Memory B cell (primary cell): ENCODE measurements at regions not wholly inside any gene's neighbourhood (a gene's known extent, or its start where the extent isn't known, plus 50 kb on each side); places are given as distances from the start of the nearest gene placed in this dataset.

Experiments used
- ATAC-seq: fragments of 150-1000 bp; cut with Tn5 transposase; 2 replicates; pipeline ENCODE4 v1.10.0; 2021; ENCODE audit warnings: low read depth, mild to moderate bottlenecking, moderate library complexity
- DNase-seq, 2 donors: peaks; one replicate each; pipeline ENCODE4 v3.0.0; 2022; ENCODE audit warnings: low spot score in 2 of 2
- H3K27ac Mint-ChIP-seq: one replicate; pipeline ENCODE4 v1.8.0; 2022; ENCODE audit warnings: mild to moderate bottlenecking, moderate library complexity, mixed read lengths
- H3K27me3 Mint-ChIP-seq: one replicate; pipeline ENCODE4 v1.8.0; 2022; ENCODE audit warnings: mixed read lengths
- H3K36me3 Mint-ChIP-seq: one replicate; pipeline ENCODE4 v1.8.0; 2022; ENCODE audit warnings: mild to moderate bottlenecking, mixed read lengths
- H3K4me1 Mint-ChIP-seq: one replicate; pipeline ENCODE4 v1.8.0; 2022; ENCODE audit warnings: mixed read lengths
- H3K4me3 Mint-ChIP-seq: one replicate; pipeline ENCODE4 v1.8.0; 2022; ENCODE audit warnings: mild to moderate bottlenecking, moderate library complexity, mixed read lengths
- H3K9me3 Mint-ChIP-seq: one replicate; pipeline ENCODE4 v1.8.0; 2022; ENCODE audit warnings: mixed read lengths

DNA sequence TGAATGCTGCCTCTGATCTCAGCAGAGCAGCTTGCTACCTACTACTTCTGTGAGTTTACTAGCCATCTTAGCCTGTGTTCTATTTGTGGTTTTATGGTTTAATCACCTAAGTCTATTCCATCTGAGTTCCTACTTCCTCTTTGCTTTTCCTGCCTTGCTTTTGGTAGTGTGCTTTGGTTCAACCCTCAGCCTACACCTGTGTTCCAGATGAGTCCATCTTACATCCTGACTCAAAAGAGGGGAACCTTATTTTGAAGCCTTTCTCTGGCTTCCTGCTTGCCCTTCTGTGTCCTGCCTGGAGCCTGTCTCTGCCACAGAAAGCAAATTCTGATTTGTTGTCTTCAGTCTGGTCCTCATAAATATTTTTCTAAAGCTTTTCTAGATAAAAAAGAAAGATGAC is 530.3 kb upstream of the MEX3C start:
- peaks cover 9% of the 10 kb centered on the region for H3K4me1 Mint-ChIP-seq
- H3K4me3 Mint-ChIP-seq = peak overlapping the region; percentile 6

DNA sequence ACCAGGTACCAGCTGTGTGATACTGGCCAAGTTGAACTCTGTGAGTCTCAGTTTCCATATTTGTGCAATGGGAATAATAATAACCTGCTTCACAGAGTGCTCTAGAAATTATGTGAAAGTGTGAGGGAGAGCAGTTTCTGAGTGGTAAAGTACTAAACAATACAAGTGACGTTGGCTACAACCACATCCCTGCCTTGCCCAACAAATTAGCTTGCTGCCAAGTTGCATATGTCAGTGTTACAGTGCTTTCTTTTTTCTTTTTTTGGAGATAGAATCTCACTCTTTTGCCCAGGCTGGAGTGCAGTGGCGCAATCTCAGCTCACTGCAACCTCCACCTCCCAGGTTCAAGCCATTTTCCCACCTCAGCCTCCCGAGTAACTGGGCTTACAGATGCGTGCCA is 533.6 kb upstream of the MEX3C start:
- DNase-seq = no peak
- Mint-ChIP-seq H3K36me3 (no peaks in the 10 kb centered on the region), H3K4me1 (peaks cover 9% of the 10 kb centered on the region), H3K4me3 (no peak overlapping the region), H3K9me3 (no peaks in the 10 kb centered on the region), H3K27ac (no peak overlapping the region), H3K27me3 (no peaks in the 10 kb centered on the region)
- ATAC-seq = no peak

More for the DNA sequence above, 530.3 kb upstream of the MEX3C start:
- DNase-seq = no peak
- no peaks in the 10 kb centered on the region for H3K27me3 Mint-ChIP-seq
- H3K9me3 Mint-ChIP-seq = no peaks in the 10 kb centered on the region
- H3K27ac Mint-ChIP-seq = peak overlapping the region; percentile 24
- no peaks in the 10 kb centered on the region for H3K36me3 Mint-ChIP-seq
- peak; percentile 80 for ATAC-seq

DNA sequence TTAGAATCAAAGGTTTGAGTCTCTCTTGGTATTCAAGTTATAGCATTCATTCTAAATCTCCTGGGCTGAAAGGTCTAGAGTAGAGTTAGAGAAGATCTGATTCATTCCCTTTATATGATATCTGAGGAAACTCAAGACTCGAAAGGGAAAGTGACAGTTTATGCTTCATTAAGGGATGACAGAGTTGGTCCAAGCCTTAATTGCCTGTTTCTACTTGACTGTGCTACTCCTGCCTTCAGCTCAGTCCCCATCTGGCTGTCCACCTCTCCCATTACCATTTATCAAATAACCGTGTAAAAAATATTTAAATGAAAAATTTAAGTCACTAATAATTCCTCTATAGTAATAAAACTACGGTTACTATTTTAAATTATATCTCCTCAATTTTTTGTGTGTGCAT is 537.1 kb upstream of the MEX3C start:
- Mint-ChIP-seq H3K4me3 (no peak overlapping the region), H3K4me1 (no peaks in the 10 kb centered on the region), H3K27ac (no peak overlapping the region), H3K36me3 (no peaks in the 10 kb centered on the region), H3K9me3 (no peaks in the 10 kb centered on the region), H3K27me3 (no peaks in the 10 kb centered on the region)
- no peak for DNase-seq
- no peak for ATAC-seq

DNA sequence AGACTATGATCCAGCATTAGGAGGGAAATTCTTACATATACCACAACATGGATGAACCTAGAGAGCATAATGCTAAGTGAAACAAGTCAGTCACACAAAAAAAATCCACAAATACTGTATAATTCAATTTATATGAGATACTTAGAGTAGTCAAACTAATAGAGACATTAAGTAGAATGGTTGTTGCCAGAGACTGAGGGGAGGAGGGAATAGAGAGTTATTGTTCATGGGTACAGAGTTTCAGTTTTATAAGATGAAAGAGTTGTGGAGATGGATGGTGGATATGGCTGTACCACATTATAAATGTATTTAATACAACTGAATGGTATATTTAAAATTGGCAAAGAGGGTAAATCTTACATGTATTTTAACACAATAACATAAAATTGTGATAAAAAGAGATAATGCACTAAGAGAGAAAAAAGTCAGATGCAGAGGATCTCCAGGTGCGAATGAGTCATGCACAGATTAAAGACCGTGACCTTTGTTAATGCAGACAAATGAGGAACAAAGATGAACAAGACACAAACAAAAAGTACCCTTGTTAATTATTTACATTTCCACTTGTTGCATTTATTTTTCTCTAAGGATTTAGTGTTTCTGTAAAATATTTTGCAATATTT is 541.7 kb upstream of the MEX3C start:
- Mint-ChIP-seq H3K4me3 (no peak overlapping the region), H3K36me3 (no peaks in the 10 kb centered on the region), H3K27ac (no peak overlapping the region), H3K9me3 (no peaks in the 10 kb centered on the region), H3K4me1 (no peaks in the 10 kb centered on the region), H3K27me3 (no peaks in the 10 kb centered on the region)
- ATAC-seq (peak; percentile 84), DNase-seq (no peak)

DNA sequence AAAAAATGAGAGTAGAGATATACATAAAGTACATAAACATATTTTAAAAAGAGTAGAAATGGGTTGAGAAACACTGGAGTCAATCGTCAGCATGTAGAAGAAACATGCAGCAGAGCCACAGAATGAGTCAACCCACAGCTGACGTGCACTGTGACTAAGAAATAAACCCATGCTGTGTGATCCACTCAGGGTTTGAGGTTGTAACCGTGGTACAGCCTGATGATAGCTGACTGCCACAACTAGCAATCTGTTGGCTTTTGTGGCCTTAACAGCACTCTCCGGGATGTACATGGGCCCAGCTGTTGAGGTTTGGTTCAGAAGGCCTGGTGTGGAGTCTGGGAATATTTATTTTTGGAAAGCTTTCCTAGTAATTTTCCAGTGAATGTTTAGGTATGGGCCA is 554.4 kb upstream of the MEX3C start:
- Mint-ChIP-seq H3K4me3 (no peak overlapping the region), H3K4me1 (no peaks in the 10 kb centered on the region), H3K9me3 (no peaks in the 10 kb centered on the region), H3K27me3 (peaks cover 1% of the 10 kb centered on the region), H3K36me3 (no peaks in the 10 kb centered on the region), H3K27ac (no peak overlapping the region)
- no peak for ATAC-seq
- no peak for DNase-seq

DNA sequence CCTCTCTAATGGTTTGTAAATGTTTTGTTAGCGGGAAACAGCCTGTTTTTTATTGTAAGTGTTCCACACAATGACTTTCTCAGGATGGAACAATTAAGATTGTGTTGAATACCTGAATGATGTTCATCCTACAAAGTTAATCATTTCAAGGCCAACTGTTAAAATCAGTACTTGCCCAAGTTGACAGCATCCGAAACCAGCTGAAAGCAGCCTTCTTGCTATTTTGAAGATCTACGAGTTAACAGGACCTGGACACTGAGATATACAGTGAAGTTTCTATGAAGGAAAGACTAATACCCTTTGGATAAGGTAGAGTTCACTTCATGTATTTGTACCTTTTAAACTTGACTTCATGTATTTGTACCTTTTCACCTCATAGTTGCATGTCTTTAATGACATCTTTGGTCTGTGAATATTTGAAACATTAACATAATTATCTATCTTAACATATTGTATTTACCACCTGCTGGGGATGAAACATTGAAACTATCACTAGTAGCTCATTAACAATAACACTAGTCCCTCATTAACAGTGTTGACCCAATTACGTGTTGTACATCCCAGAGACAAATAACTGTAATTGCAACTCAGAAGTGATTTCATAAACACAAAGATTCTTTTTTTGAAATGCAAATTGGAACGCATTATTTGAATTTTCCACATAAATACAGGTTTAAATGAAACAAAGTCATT is 556.0 kb upstream of the MEX3C start:
- H3K36me3 Mint-ChIP-seq = no peaks in the 10 kb centered on the region
- no peaks in the 10 kb centered on the region for H3K9me3 Mint-ChIP-seq
- peaks cover 1% of the 10 kb centered on the region for H3K27me3 Mint-ChIP-seq
- H3K27ac Mint-ChIP-seq = no peak overlapping the region
- DNase-seq = no peak
- H3K4me1 Mint-ChIP-seq = no peaks in the 10 kb centered on the region
- ATAC-seq = no peak
- H3K4me3 Mint-ChIP-seq = no peak overlapping the region

DNA sequence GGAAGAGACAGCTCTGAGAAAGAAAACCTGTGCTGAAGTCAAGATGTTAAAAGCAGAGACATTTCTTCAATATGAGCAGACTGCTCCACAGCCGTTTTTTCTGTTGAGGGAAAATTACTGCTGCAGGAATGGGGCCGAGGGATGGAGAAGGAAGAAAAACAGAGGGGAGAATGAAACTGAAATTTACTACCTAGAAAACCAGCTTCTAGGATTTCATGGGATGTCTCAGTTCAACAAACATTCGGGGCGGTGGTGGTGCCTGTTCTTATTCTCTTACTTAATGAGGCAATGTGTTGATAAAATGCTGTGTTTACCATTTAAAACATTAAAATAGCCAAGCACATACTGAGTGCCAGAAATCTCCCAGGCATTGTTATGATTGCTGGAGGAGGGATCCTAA is 557.1 kb upstream of the MEX3C start:
- H3K4me3 Mint-ChIP-seq = no peak overlapping the region
- no peak overlapping the region for H3K27ac Mint-ChIP-seq
- no peaks in the 10 kb centered on the region for H3K4me1 Mint-ChIP-seq
- H3K27me3 Mint-ChIP-seq = peaks cover 1% of the 10 kb centered on the region
- DNase-seq = no peak
- ATAC-seq = no peak
- no peaks in the 10 kb centered on the region for H3K36me3 Mint-ChIP-seq
- H3K9me3 Mint-ChIP-seq = no peaks in the 10 kb centered on the region

DNA sequence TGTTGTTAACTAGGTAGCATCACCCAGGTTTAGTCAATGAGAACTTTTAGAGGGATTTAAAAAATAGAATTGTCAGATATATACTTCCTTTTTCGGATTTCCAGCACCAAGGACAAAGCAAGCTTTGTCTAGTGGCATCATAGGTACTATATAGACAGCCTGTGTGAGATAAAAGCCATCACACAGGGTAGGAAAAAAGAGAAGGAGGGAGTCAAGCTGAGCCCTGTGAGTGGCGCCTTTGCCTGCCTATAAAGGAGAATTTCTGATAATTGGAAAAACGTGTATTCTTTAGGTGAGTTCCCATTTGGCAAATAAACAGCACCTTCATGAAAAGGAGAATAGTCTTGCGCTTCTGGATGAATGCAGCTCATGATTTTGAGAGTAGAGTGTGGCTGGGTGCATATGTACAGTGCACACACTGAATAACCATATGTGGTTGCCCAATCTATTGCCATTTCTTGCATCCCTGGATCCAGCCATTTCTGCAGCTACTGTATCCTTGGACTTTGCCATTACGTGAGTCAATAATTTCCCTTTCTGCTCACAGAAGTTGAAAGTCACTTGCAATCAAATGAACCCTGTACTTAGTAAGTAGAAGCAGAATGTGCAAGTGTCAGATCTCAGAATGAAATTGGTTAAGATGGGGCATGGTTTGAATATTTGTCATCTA is 559.9 kb upstream of the MEX3C start:
- no peaks in the 10 kb centered on the region for H3K4me1 Mint-ChIP-seq
- H3K36me3 Mint-ChIP-seq = no peaks in the 10 kb centered on the region
- no peak for ATAC-seq
- no peak for DNase-seq
- no peak overlapping the region for H3K27ac Mint-ChIP-seq
- no peaks in the 10 kb centered on the region for H3K9me3 Mint-ChIP-seq
- no peak overlapping the region for H3K4me3 Mint-ChIP-seq
- peaks cover 1% of the 10 kb centered on the region for H3K27me3 Mint-ChIP-seq

DNA sequence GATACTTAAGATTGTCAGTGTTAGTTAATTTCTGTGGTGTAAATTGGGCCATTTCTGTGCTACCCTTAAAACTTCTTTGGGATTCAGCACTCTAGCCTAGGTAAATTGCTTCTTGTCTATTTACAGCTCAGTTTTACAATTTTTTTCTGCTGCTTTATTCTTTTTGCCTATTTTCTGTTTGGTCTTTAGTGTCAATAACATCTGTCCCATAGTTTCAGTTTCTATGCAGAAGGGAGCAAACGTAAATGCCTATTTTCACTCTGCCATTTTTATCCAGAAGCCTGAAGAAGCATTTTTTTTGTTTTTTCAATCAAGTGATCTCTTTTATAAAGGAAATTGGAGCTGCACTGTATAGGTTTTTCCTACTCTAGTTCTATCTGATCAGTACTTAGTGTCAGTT is 564.9 kb upstream of the MEX3C start:
- Mint-ChIP-seq H3K36me3 (no peaks in the 10 kb centered on the region), H3K9me3 (no peaks in the 10 kb centered on the region), H3K27ac (no peak overlapping the region), H3K27me3 (no peaks in the 10 kb centered on the region), H3K4me1 (peaks cover 2% of the 10 kb centered on the region), H3K4me3 (no peak overlapping the region)
- ATAC-seq = no peak
- DNase-seq = no peak

DNA sequence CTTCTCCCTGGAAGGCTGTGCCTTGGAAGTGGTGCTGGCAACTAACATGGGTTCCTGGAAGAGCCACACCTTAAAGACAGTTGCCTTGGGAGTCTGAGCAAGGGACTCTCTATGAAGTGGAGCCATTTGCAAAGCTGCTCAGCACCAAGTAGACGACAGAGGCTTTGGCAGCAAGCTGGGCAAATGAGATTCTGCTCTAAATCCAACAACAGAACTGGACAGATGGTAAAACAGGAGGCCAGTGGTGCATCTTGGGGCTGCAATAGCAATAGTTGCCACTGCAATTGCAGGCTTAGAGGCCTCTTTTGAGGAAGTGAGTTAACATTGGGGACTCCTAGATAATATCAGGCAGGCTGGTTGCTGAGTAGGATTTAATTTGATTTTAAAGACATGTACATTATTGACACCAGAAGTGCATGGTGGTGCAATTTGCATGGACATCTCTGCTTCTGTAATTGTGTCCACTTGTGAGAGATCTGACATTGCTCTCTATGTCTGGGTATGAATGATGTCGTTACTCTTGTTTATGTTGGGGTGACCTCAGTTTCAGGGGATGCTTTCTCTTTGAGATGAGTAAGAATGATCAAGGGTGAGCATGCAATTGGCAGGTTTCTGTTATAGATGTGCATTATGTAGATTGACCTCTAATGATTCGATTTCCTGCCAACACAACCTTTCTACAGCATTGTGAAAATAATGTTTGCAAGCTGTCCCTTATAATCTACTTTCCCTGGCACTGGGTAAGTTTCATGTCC is 568.3 kb upstream of the MEX3C start:
- no peak for ATAC-seq
- no peak for DNase-seq
- Mint-ChIP-seq H3K27ac (no peak overlapping the region), H3K36me3 (no peaks in the 10 kb centered on the region), H3K27me3 (no peaks in the 10 kb centered on the region), H3K9me3 (no peaks in the 10 kb centered on the region), H3K4me3 (no peak overlapping the region), H3K4me1 (peaks cover 2% of the 10 kb centered on the region)

DNA sequence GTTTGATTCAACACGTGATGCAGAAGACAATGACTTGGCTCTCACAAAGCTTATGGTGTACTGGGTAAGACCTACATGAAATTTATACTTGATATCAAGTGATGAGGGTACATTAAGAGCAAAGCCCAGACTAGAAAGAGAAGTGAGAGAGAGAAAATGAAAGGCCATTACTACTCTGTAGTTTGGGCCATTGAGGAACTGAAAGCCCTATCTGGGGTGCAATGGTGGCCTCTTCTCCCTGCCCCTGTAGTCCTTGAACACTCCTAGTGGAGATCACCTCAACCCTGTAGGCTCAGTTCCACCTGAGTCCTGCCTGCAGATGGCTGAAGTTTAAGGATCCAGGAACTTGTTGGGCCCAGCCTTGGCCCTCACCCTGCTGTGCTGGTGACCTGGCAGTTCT is 569.8 kb upstream of the MEX3C start:
- Mint-ChIP-seq H3K27ac (no peak overlapping the region), H3K27me3 (no peaks in the 10 kb centered on the region), H3K9me3 (peaks cover 1% of the 10 kb centered on the region), H3K4me3 (no peak overlapping the region), H3K4me1 (peaks cover 2% of the 10 kb centered on the region), H3K36me3 (no peaks in the 10 kb centered on the region)
- ATAC-seq (peak; percentile 56), DNase-seq (no peak)

DNA sequence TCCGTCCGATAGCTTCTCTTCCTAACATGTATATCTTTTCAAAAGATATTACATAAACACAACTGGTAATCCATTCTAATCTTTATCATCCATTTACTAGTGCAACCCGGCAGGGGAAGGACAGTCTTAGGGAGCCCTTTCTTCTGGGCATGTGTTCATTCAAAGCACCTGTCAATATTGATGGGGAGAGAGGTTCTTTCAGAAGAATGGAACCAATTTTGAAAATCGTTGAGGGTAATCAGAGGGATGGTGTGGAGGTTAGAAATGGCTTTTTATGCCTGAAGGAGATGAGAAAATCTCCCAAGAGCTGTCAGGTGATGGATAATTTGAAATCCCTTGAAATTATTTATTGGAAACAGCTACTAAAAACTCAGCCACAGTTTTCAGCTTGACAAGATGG is 561.9 kb upstream of the DCC start:
- DNase-seq (no peak), ATAC-seq (no peak)
- Mint-ChIP-seq H3K4me3 (no peak overlapping the region), H3K27ac (no peak overlapping the region), H3K9me3 (no peaks in the 10 kb centered on the region), H3K4me1 (no peaks in the 10 kb centered on the region), H3K27me3 (peaks cover 13% of the 10 kb centered on the region), H3K36me3 (no peaks in the 10 kb centered on the region)

DNA sequence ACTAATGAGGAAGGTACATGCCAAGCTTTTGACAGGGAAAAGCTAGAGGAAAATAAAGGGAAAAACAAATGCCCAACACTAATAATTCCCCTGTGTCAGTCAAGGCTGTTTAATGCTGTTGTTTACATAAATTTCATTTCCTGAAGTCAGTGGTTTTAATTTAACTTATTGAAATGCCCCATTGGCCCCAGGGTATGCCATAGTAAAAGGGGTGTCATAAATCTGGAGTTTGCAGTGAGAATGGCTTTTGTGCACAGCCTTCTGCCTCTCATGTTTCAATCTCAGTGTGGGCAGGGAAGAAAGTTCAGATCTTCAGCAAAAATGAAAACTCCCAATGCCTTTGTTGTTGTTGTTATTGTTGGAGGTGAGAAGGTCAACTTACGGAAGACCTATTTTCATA is 550.1 kb upstream of the DCC start:
- DNase-seq = no peak
- no peak overlapping the region for H3K4me3 Mint-ChIP-seq
- no peak for ATAC-seq
- H3K9me3 Mint-ChIP-seq = no peaks in the 10 kb centered on the region
- no peaks in the 10 kb centered on the region for H3K36me3 Mint-ChIP-seq
- no peaks in the 10 kb centered on the region for H3K27me3 Mint-ChIP-seq
- no peak overlapping the region for H3K27ac Mint-ChIP-seq
- H3K4me1 Mint-ChIP-seq = no peaks in the 10 kb centered on the region

DNA sequence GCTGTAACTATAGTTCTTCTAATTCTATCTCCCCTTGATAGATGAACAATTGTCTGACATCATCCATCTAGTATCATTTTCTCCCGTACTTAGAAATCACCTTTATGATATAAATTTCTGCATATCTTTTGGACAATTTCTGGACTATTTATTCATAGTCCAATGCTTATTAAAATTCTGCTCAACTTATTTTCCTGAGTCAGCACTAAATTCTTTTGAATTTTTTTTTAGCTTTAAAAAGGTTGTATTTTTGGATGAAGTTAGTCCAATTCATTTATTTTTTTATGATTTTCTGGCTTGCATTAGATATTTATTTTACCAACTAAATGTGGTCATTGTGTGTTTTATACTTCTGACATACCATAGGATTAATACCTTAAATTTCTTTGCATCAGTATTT is 538.5 kb upstream of the DCC start:
- H3K4me1 Mint-ChIP-seq = no peaks in the 10 kb centered on the region
- peaks cover 1% of the 10 kb centered on the region for H3K36me3 Mint-ChIP-seq
- H3K27me3 Mint-ChIP-seq = no peaks in the 10 kb centered on the region
- DNase-seq (no peak), ATAC-seq (no peak)
- H3K4me3 Mint-ChIP-seq = no peak overlapping the region
- H3K27ac Mint-ChIP-seq = no peak overlapping the region
- peaks cover 3% of the 10 kb centered on the region for H3K9me3 Mint-ChIP-seq
